CD4-positive, alpha-beta T cell treated with Interleukin-17A for 1 hour (primary cell): ENCODE measurements at regions not wholly inside any gene's neighbourhood (a gene's known extent, or its start where the extent isn't known, plus 50 kb on each side); places are given as distances from the start of the nearest gene placed in this dataset.

Experiments
- DNase-seq: peaks from one replicate; pipeline ENCODE4 v3.0.0-alpha.2; 2020

GRCh38 chr1:234972411-234973191 is 156.0 kb downstream of the TOMM20 start:
- peak; percentile 46 for DNase-seq

- peak; percentile 25 for DNase-seq
These were observed 156.9 kb downstream of the TOMM20 start for GRCh38 chr1:234971586-234972297.

- peak; percentile 26 for DNase-seq
These were observed 157.7 kb downstream of the TOMM20 start for GRCh38 chr1:234970731-234971476.

- DNase-seq: no peak
These were observed 158.3 kb downstream of the TOMM20 start for GRCh38 chr1:234970401-234970730.

- no peak for DNase-seq
These were observed 158.8 kb downstream of the TOMM20 start for GRCh38 chr1:234969581-234970400.

- DNase-seq: no peak
These were observed 159.6 kb downstream of the TOMM20 start for GRCh38 chr1:234969011-234969441.

GRCh38 chr1:234968451-234968850 is 160.2 kb downstream of the TOMM20 start:
- DNase-seq: no peak

GRCh38 chr1:234967121-234967520 is 161.5 kb downstream of the TOMM20 start:
- DNase-seq: no peak

GRCh38 chr1:234965111-234965510 is 163.5 kb downstream of the TOMM20 start:
- no peak for DNase-seq

GRCh38 chr1:234963904-234964702 is 164.5 kb downstream of the TOMM20 start:
- no peak for DNase-seq

- DNase-seq: peak; percentile 93
These were observed 165.3 kb downstream of the TOMM20 start for GRCh38 chr1:234963180-234963903.

GRCh38 chr1:234962340-234962989 is 166.2 kb downstream of the TOMM20 start:
- DNase-seq: peak; percentile 26

GRCh38 chr1:234961456-234962339 is 166.9 kb downstream of the TOMM20 start:
- peak; percentile 27 for DNase-seq

GRCh38 chr1:234960722-234961455 is 167.7 kb downstream of the TOMM20 start:
- DNase-seq: no peak

- DNase-seq: no peak
These were observed 169.7 kb downstream of the TOMM20 start for GRCh38 chr1:234958706-234959657.

GRCh38 chr1:234958066-234958705 is 170.5 kb downstream of the TOMM20 start:
- no peak for DNase-seq
